ENCODE measurements at regions not wholly inside any gene's neighbourhood (a gene's known extent, or its start where the extent isn't known, plus 50 kb on each side); places are given as distances from the start of the nearest gene placed in this dataset.

- no TSS peak for BruUV-seq (replicated peaks)
- Histone ChIP-seq H3K4me2 (ENCODE audit: insufficient read depth, low read length) (no peak overlapping the region), H3K79me2 (ENCODE audit: control insufficient read depth, insufficient read depth, low read length) (no peaks in the 10 kb centered on the region), H2AFZ (ENCODE audit: low read depth, low read length) (no peak overlapping the region), H3K9me1 (replicated peaks; ENCODE audit: control insufficient read depth, extremely low read depth, insufficient read depth, low read length) (no peaks in the 10 kb centered on the region), H3K4me1 (ENCODE audit: control insufficient read depth, extremely low read depth, insufficient read depth, low read length) (no peaks in the 10 kb centered on the region), H3K9ac (replicated peaks; ENCODE audit: extremely low read depth, insufficient read depth, low read length) (no peak overlapping the region), H4K20me1 (replicated peaks; ENCODE audit: control insufficient read depth, extremely low read depth, insufficient read depth, low read length) (no peaks in the 10 kb centered on the region), H3K27me3 (ENCODE audit: control insufficient read depth in 2 of 2, insufficient read depth in 2 of 2, low read length in 2 of 2) (no peaks in the 10 kb centered on the region), H3K4me3 (replicated peaks in 1 of 3; ENCODE audit: insufficient read depth in 1 of 3, low read depth in 1 of 3, low read length in 3 of 3) (no peak overlapping the region), H3K9me3 (replicated peaks; ENCODE audit: control insufficient read depth, insufficient read depth, low read length) (no peaks in the 10 kb centered on the region), H3K27ac (ENCODE audit: insufficient read depth, low read depth, low read length) (no peak overlapping the region), H3K36me3 (ENCODE audit: control insufficient read depth in 2 of 2, extremely low read depth in 1 of 2, insufficient read depth in 2 of 2, low read length in 2 of 2) (no peaks in the 10 kb centered on the region)
- POLR2A ChIA-PET, result interaction anchor here (1.0 kb wide), 1 partner anchor 670 kb away, joined by 3 read pairs; the partner anchor contains the start of gene TBX3
- dilution Hi-C loops (cut with MboI; ENCODE audit: extremely low pct_ligation_motif_present, low sequenced_read_pairs) (no loop called here), intact Hi-C loops (cut with micrococcal nuclease) (loop anchor here (10.0 kb wide), 1 partner anchor 669 kb away; the partner anchor contains the start of gene TBX3)
- CTCF ChIA-PET, result interaction anchor here (1.2 to 1.4 kb wide), 2 partner anchors 39 to 53 kb away, joined by 3 read pairs; no protein-coding TSS in a partner anchor
- FAIRE-seq (no peak), DNase-seq (ENCODE audit: low read depth, low spot score) (no peak)
- TF ChIP-seq CTCF (IDR thresholded peaks at IDR 0.05; ENCODE audit: extremely low read depth in 1 of 2, insufficient read depth in 1 of 2, low read depth in 1 of 2, low read length in 2 of 2), result no peak
Measured at GRCh38 chr12:115353467-115353866, 669.5 kb upstream of the TBX3 start.

- BruUV-seq (replicated peaks), result no TSS peak
- CTCF ChIA-PET, result no interaction called here
- Histone ChIP-seq H3K79me2 (ENCODE audit: control insufficient read depth, insufficient read depth, low read length) (no peaks in the 10 kb centered on the region), H3K36me3 (ENCODE audit: control insufficient read depth in 2 of 2, extremely low read depth in 1 of 2, insufficient read depth in 2 of 2, low read length in 2 of 2) (no peaks in the 10 kb centered on the region), H3K4me1 (ENCODE audit: control insufficient read depth, extremely low read depth, insufficient read depth, low read length) (no peaks in the 10 kb centered on the region), H3K9ac (replicated peaks; ENCODE audit: extremely low read depth, insufficient read depth, low read length) (no peak overlapping the region), H2AFZ (ENCODE audit: low read depth, low read length) (no peak overlapping the region), H3K9me3 (replicated peaks; ENCODE audit: control insufficient read depth, insufficient read depth, low read length) (no peaks in the 10 kb centered on the region), H3K27ac (ENCODE audit: insufficient read depth, low read depth, low read length) (no peak overlapping the region), H3K27me3 (ENCODE audit: control insufficient read depth in 2 of 2, insufficient read depth in 2 of 2, low read length in 2 of 2) (no peaks in the 10 kb centered on the region), H3K9me1 (replicated peaks; ENCODE audit: control insufficient read depth, extremely low read depth, insufficient read depth, low read length) (no peaks in the 10 kb centered on the region), H3K4me2 (ENCODE audit: insufficient read depth, low read length) (no peak overlapping the region), H4K20me1 (replicated peaks; ENCODE audit: control insufficient read depth, extremely low read depth, insufficient read depth, low read length) (no peaks in the 10 kb centered on the region), H3K4me3 (replicated peaks in 1 of 3; ENCODE audit: insufficient read depth in 1 of 3, low read depth in 1 of 3, low read length in 3 of 3) (no peak overlapping the region)
- intact Hi-C loops (cut with micrococcal nuclease), result loop anchor here (10.0 kb wide), 1 partner anchor 667 kb away; the partner anchor contains the start of gene TBX3
- TF ChIP-seq GATA2 (IDR thresholded peaks at IDR 0.05; ENCODE audit: insufficient read depth, insufficient read length, low read depth, low read length), result no peak
- no peak for TF ChIP-seq FOS (IDR thresholded peaks at IDR 0.05; ENCODE audit: borderline replicate concordance, insufficient read depth, low read length)
- no peak for TF ChIP-seq POLR2AphosphoS5 (IDR thresholded peaks at IDR 0.05; ENCODE audit: insufficient read depth, low read depth, low read length)
- no peak for TF ChIP-seq MAX (IDR thresholded peaks at IDR 0.05; ENCODE audit: insufficient read depth, insufficient read length)
- TF ChIP-seq CTCF (IDR thresholded peaks at IDR 0.05; ENCODE audit: extremely low read depth in 1 of 2, insufficient read depth in 1 of 2, low read depth in 1 of 2, low read length in 2 of 2), result no peak
- no peak for TF ChIP-seq POLR2A (IDR thresholded peaks at IDR 0.05; ENCODE audit: low read depth, low read length)
- TF ChIP-seq MYC (IDR thresholded peaks at IDR 0.05; ENCODE audit: low read depth, low read length), result no peak
- no peak for TF ChIP-seq EZH2 (IDR thresholded peaks at IDR 0.05; ENCODE audit: borderline replicate concordance, low read depth, low read length, severe bottlenecking)
- no peak for TF ChIP-seq JUN (IDR thresholded peaks at IDR 0.05; ENCODE audit: borderline replicate concordance, insufficient read depth, insufficient read length, low read depth)
- DNase-seq (ENCODE audit: low read depth, low spot score) (no peak), FAIRE-seq (no peak)
- POLR2A ChIA-PET, result no interaction called here
- dilution Hi-C loops (cut with MboI; ENCODE audit: extremely low pct_ligation_motif_present, low sequenced_read_pairs), result no loop called here
Measured at GRCh38 chr12:115351514-115352077, 667.6 kb upstream of the TBX3 start.

Measured in endothelial cell of umbilical vein (primary cell).